Stimulated activated CD8-positive, alpha-beta memory T cell treated with anti-CD3 and anti-CD28 coated beads, Interleukin-7, amount 100 ng/mL, for 4 hours (primary cell): ENCODE measurements at regions not wholly inside any gene's neighbourhood (a gene's known extent, or its start where the extent isn't known, plus 50 kb on each side); places are given as distances from the start of the nearest gene placed in this dataset.

Experiments used
- DNase-seq, 2 donors: peaks; one replicate each; pipeline ENCODE4 v3.0.0-alpha.2; 2020; ENCODE audit warnings: low read depth in 2 of 2

DNA sequence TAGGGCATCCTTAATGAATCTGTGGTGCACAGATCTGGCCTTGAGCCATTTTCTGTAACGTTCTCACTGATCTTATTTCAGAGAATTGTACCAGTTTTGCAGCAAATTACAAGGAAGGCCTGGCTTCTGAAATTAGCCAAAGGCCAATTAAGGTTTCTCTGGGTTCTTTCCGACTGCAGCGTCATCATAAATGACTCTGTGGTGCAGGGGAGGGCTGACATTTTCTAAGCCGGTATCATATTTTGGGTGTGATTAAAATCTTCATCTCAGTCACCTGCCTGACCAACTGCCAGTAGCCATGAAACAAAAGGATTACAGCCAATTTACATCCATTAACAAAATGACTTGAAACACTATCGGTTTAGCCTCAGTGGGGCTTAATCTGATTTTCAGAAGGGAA, 363.7 kb downstream of the ADRA2A start:
- DNase-seq = no peak

DNA sequence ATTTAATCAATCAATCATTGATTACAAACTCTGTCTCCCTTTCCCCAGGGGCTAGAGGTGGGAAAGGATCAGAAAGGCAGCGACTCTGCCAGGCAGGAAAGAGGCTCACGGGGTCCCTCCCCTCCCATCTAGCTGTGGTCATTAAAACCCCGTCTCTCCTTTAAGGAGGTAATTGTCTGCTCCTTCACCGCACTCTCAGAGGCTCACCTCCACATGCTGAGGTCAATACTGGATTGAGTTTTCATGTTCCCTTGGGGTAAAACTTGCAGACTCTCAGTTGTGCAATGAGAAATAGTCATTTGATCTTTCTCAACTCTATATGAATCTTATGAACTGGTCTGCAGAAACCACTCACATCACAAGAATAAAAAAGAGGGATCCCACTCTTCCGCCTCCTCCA, 368.8 kb downstream of the ADRA2A start:
- no peak for DNase-seq

DNA sequence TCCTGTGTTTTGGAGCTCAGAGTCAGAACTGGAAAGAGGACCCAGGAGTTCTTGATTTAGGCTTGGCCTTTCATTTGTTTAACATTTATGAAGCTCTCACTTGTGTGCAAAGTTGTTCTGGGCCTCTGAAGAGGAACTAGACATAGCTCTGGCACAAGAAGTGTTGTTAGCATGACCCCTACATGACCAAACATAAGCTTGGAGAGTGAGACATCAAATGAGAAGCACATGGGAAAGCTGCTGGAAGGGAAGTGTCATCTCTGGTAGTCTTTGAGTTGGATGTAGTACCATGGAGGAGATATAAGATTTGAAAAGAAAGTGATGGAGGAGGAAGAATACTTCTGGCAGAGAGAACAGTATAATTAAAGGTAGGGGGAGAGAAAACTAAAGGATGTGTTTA, 370.1 kb downstream of the ADRA2A start:
- DNase-seq = no peak

- DNase-seq = no peak
These were observed 375.3 kb downstream of the ADRA2A start for GRCh38 chr10:111452153-111452552.

- DNase-seq = no peak
These were observed 379.1 kb downstream of the ADRA2A start for GRCh38 chr10:111455776-111456426.

GRCh38 chr10:111458256-111458655, 381.4 kb downstream of the ADRA2A start:
- DNase-seq = no peak

- no peak for DNase-seq
These were observed 383.1 kb downstream of the ADRA2A start for GRCh38 chr10:111459967-111460366.

GRCh38 chr10:111472445-111472844, 395.6 kb downstream of the ADRA2A start:
- no peak for DNase-seq

- DNase-seq = no peak
These were observed 396.5 kb downstream of the ADRA2A start for GRCh38 chr10:111473361-111473760.

DNA sequence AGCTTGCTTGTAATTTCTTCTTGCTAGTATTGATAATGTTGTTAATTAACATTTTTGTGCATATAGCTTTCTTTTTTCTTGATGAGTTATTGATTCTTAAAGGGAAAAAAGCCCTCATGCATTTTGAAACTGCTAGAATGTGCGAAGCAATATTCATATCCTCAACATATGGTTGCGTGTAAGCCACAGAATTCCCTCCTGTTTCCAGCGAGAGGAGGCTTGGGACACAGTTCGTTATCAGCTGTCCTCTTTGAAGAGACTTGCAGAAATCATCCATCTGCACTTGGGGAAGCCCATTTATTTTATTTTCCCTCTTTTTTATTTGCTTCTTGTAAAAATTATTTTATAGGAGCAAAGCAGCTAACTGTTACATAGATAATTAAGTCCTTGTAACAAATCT, 398.0 kb downstream of the ADRA2A start:
- DNase-seq = no peak

GRCh38 chr10:111475720-111476119, 398.9 kb downstream of the ADRA2A start:
- DNase-seq = no peak

- DNase-seq = no peak
These were observed 401.8 kb downstream of the ADRA2A start for GRCh38 chr10:111478651-111479050.

DNA sequence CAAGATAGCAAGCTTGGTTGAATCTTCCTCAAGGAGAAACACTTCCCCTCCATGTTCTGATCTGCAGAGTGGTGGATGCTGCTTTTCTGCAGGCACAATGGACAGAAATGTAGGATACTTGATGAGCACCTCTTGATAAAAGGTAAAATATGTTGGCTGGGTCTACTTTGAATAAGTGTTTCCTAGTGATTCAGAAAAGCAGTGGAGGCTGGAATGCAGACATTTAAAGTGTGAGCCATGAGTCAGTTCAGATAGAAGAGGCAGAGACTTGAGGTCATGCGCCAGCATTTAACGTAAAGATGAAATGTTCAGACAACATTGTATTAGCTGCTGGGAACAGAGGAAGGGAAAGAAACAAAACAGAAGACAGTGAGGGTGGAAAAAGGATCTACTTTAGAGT, 403.1 kb downstream of the ADRA2A start:
- no peak for DNase-seq

- no peak for DNase-seq
These were observed 404.5 kb downstream of the ADRA2A start for GRCh38 chr10:111481261-111481826.

GRCh38 chr10:111481866-111482265, 405.0 kb downstream of the ADRA2A start:
- DNase-seq = no peak

DNA sequence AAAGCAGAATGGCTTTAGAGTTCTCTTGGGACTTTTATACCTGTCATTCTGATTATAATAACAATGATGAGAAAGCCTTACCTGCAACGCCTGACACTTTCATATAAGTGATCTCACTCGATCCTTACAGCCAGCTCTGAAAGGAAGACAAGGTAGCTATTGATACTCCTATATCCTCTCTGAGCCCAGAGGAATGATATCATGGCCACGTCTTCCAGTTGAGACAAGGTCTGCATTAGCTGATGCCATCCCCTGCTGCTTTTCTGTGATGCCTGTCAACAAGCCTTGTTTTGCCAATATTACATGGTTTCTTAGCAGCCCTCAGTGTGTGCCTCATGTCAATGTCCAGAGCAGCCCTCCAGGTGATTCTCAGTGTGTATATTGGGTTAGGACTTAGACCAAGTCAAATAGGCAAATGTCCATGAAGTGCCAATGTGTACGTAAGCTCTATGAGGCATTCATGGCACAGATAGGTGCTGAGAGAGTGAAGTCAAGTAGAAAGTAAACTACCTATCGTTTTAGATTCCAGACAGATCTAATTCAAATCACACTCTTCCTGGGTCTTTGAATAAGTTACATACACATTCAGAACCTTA, 405.9 kb downstream of the ADRA2A start:
- no peak for DNase-seq

GRCh38 chr10:111485767-111486166, 408.9 kb downstream of the ADRA2A start:
- DNase-seq = no peak

GRCh38 chr10:111486346-111486745, 409.5 kb downstream of the ADRA2A start:
- DNase-seq = no peak

DNA sequence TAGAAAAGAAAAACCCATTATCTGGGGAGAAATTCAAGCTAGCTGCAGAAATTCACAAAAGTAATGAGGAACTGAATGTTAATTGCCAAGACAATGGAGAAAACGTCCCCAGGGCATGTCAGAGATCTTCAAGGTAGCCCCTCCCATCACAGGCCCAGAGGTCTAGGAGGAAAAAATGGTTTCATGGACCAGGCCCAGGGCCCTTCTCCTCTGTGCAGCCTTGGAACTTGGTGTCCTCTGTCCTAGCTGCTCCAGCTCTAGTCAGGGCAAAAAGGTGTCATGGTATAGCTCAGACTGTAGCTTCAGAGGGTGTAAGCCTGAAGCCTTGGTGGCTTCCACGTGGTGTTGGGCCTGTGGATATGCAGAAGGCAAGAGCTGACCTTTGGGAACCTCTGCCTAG, 411.8 kb downstream of the ADRA2A start:
- no peak for DNase-seq

DNA sequence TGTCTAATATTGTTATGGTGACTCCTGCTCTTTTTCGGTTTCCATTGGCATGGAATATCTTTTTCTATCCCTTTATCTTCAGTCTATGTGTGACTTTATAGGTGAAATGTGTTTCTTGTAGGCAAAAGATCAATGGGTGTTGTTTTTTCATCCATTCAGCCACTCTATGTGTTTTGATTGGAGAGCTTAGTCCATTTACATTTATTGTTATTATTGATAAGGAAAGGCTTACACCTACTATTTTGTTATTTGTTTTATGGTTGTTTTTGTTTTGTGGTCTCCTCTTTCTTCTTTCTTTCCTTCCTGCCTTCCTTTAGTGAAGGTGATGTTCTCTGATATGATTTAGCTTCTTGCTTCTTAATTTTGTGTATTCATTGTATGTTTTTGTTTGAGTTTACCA, 414.3 kb downstream of the ADRA2A start:
- DNase-seq = no peak

- DNase-seq = no peak
These were observed 416.3 kb downstream of the ADRA2A start for GRCh38 chr10:111493024-111493625.

- DNase-seq = no peak
These were observed 421.7 kb downstream of the ADRA2A start for GRCh38 chr10:111498560-111498959.

- DNase-seq = no peak
These were observed 427.5 kb downstream of the ADRA2A start for GRCh38 chr10:111504376-111504775.
